GM23338 (cell line): ENCODE measurements at regions not wholly inside any gene's neighbourhood (a gene's known extent, or its start where the extent isn't known, plus 50 kb on each side); places are given as distances from the start of the nearest gene placed in this dataset.
"Not testable (repeated sequence)": the region's sequence is repeated elsewhere in the genome, so short reads cannot be mapped to it uniquely, and the experiment has no call there.

Experiments used
- ATAC-seq: fragments of 200-7000 bp; cut with Tn5 transposase; 3 replicates; pipeline ENCODE4 v1.9.1; 2020
- DNase-seq: peaks from one replicate; pipeline ENCODE4 v3.0.0-alpha.2; 2015; ENCODE audit warnings: low spot score
- H2AFZ ChIP-seq: fragments of 200-600 bp; sonication (generic); 2 replicates; pipeline ENCODE4 v1.8.0; 2016; ENCODE audit warnings: antibody characterized with exemption, mild to moderate bottlenecking, moderate library complexity
- H3F3A ChIP-seq: fragments of 200-600 bp; sonication (generic); replicated peaks from 2 replicates; pipeline ENCODE4 v1.8.0; 2017; ENCODE audit warnings: antibody characterized with exemption, mixed run types, low read depth
- H3K27ac ChIP-seq: fragments of 200-600 bp; sonication (generic); 2 replicates; pipeline ENCODE4 v1.6.1; 2016; ENCODE audit warnings: low read depth
- H3K27me3 ChIP-seq: fragments of 200-600 bp; sonication (generic); 2 replicates; pipeline ENCODE4 v1.8.0; 2016; ENCODE audit warnings: mild to moderate bottlenecking, mixed run types, moderate library complexity; ENCODE audit not compliant: insufficient read depth
- H3K36me3 ChIP-seq: fragments of 200-600 bp; sonication (generic); 2 replicates; pipeline ENCODE4 v1.8.0; 2016; ENCODE audit warnings: mild to moderate bottlenecking; ENCODE audit not compliant: insufficient read depth
- H3K4me1 ChIP-seq: fragments of 200-600 bp; sonication (generic); 2 replicates; pipeline ENCODE4 v1.8.0; 2016; ENCODE audit warnings: mild to moderate bottlenecking, moderate library complexity; ENCODE audit not compliant: insufficient read depth
- H3K4me2 ChIP-seq: fragments of 200-600 bp; sonication (generic); 2 replicates; pipeline ENCODE4 v1.7.1; 2017; ENCODE audit warnings: mixed run types
- H3K4me3 ChIP-seq: fragments of 200-600 bp; sonication (generic); 2 replicates; pipeline ENCODE4 v1.6.1; 2016; ENCODE audit warnings: mixed run types
- H3K79me2 ChIP-seq: fragments of 200-600 bp; sonication (generic); replicated peaks from 2 replicates; pipeline ENCODE4 v1.8.0; 2017; ENCODE audit warnings: mild to moderate bottlenecking; ENCODE audit not compliant: insufficient read depth
- H3K9me2 ChIP-seq: fragments of 200-600 bp; sonication (generic); 2 replicates; pipeline ENCODE4 v1.8.0; 2017; ENCODE audit not compliant: insufficient read depth
- H4K20me1 ChIP-seq: fragments of 200-600 bp; sonication (generic); replicated peaks from 2 replicates; pipeline ENCODE4 v1.8.0; 2017; ENCODE audit warnings: mild to moderate bottlenecking; ENCODE audit not compliant: insufficient read depth
- H3K27ac Mint-ChIP-seq: 2 replicates; pipeline ENCODE4 v1.8.0; 2020; ENCODE audit warnings: inconsistent platforms, mild to moderate bottlenecking, moderate library complexity, mixed read lengths
- H3K27me3 Mint-ChIP-seq: 3 replicates; pipeline ENCODE4 v1.8.0; 2022; ENCODE audit warnings: low read depth, mild to moderate bottlenecking, moderate library complexity, mixed read lengths, inconsistent platforms; ENCODE audit not compliant: insufficient read depth, poor library complexity
- H3K36me3 Mint-ChIP-seq: 3 replicates; pipeline ENCODE4 v1.8.0; 2021; ENCODE audit warnings: low read depth, mild to moderate bottlenecking, inconsistent platforms, moderate library complexity, mixed read lengths
- H3K4me1 Mint-ChIP-seq: 3 replicates; pipeline ENCODE4 v1.8.0; 2020; ENCODE audit warnings: mild to moderate bottlenecking, inconsistent platforms, mixed read lengths
- H3K4me3 Mint-ChIP-seq: 3 replicates; pipeline ENCODE4 v1.8.0; 2021; ENCODE audit warnings: moderate library complexity, mild to moderate bottlenecking, inconsistent platforms, mixed read lengths
- H3K9me3 Mint-ChIP-seq: 3 replicates; pipeline ENCODE4 v1.8.0; 2020; ENCODE audit warnings: moderate library complexity, mild to moderate bottlenecking, inconsistent platforms, mixed read lengths
- CREB1 ChIP-seq: fragments of 250-450 bp; sonication (Bioruptor Pico); IDR thresholded peaks from 2 replicates; pipeline ENCODE4 v1.5.0; 2020; ENCODE audit warnings: low read depth, mild to moderate bottlenecking, moderate library complexity
- POLR2AphosphoS5 ChIP-seq: IDR thresholded peaks from 2 replicates; pipeline ENCODE4 v1.6.1; 2016; ENCODE audit warnings: antibody characterized with exemption, low read depth
- TF ChIP-seq, protein P1 (sequence below): fragments of 250-450 bp; sonication (Bioruptor Pico); IDR thresholded peaks from 2 replicates; pipeline ENCODE4 v1.5.0; 2020; ENCODE audit warnings: mild to moderate bottlenecking, moderate library complexity

DNA sequence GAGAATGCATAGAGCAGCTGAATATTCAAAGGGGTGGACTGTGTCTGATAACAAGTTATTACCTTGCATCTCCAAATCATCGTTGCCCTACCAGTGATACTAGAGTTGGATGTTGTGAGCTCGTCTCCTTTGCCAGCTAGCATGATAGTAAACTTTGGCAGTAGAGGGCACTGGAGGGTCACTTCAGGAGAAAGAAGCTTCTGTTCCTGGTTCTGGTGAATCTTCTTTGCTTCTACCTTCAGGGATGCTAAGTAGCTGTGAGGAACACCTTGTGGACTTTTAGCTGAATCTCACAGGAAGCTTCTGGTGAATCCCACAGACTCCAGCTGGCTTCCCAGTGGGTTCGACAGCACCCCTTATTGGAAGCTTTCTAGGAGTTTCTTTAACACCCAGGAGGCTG, 626.6 kb upstream of the SGCD start (continued):
- TF ChIP-seq, protein P1, sequence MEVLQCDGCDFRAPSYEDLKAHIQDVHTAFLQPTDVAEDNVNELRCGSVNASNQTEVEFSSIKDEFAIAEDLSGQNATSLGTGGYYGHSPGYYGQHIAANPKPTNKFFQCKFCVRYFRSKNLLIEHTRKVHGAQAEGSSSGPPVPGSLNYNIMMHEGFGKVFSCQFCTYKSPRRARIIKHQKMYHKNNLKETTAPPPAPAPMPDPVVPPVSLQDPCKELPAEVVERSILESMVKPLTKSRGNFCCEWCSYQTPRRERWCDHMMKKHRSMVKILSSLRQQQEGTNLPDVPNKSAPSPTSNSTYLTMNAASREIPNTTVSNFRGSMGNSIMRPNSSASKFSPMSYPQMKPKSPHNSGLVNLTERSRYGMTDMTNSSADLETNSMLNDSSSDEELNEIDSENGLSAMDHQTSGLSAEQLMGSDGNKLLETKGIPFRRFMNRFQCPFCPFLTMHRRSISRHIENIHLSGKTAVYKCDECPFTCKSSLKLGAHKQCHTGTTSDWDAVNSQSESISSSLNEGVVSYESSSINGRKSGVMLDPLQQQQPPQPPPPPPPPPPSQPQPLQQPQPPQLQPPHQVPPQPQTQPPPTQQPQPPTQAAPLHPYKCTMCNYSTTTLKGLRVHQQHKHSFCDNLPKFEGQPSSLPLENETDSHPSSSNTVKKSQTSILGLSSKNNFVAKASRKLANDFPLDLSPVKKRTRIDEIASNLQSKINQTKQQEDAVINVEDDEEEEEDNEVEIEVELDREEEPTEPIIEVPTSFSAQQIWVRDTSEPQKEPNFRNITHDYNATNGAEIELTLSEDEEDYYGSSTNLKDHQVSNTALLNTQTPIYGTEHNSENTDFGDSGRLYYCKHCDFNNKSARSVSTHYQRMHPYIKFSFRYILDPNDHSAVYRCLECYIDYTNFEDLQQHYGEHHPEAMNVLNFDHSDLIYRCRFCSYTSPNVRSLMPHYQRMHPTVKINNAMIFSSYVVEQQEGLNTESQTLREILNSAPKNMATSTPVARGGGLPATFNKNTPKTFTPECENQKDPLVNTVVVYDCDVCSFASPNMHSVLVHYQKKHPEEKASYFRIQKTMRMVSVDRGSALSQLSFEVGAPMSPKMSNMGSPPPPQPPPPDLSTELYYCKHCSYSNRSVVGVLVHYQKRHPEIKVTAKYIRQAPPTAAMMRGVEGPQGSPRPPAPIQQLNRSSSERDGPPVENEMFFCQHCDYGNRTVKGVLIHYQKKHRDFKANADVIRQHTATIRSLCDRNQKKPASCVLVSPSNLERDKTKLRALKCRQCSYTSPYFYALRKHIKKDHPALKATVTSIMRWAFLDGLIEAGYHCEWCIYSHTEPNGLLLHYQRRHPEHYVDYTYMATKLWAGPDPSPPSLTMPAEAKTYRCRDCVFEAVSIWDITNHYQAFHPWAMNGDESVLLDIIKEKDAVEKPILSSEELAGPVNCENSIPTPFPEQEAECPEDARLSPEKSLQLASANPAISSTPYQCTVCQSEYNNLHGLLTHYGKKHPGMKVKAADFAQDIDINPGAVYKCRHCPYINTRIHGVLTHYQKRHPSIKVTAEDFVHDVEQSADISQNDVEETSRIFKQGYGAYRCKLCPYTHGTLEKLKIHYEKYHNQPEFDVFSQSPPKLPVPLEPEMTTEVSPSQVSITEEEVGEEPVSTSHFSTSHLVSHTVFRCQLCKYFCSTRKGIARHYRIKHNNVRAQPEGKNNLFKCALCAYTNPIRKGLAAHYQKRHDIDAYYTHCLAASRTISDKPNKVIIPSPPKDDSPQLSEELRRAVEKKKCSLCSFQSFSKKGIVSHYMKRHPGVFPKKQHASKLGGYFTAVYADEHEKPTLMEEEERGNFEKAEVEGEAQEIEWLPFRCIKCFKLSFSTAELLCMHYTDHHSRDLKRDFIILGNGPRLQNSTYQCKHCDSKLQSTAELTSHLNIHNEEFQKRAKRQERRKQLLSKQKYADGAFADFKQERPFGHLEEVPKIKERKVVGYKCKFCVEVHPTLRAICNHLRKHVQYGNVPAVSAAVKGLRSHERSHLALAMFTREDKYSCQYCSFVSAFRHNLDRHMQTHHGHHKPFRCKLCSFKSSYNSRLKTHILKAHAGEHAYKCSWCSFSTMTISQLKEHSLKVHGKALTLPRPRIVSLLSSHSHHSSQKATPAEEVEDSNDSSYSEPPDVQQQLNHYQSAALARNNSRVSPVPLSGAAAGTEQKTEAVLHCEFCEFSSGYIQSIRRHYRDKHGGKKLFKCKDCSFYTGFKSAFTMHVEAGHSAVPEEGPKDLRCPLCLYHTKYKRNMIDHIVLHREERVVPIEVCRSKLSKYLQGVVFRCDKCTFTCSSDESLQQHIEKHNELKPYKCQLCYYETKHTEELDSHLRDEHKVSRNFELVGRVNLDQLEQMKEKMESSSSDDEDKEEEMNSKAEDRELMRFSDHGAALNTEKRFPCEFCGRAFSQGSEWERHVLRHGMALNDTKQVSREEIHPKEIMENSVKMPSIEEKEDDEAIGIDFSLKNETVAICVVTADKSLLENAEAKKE (CRISPR knock-in tag): peak; percentile 73; the same call in 1 of the 2 replicates
- no peak for TF ChIP-seq CREB1 (CRISPR knock-in tag)

DNA sequence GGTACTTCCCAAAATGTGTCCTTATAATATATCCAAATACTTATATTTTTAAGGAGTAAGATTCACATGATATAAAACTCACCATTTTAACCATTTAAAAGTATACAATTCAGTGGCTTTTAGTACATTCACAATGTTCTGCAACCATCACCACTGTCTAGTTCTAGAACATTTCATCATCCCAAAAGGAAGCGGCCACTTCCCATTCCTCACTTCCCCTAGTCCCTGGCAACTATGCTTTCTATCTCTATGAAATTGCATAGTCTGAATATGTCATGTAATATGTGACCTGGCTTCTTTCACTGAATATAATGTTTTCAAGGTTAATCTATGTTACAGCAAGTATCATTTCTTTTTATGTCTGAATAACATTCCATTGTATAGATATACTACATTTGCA, 615.1 kb upstream of the SGCD start:
- Mint-ChIP-seq H3K9me3 (peaks cover 6% of the 10 kb centered on the region; the same call in 1 of the 3 replicates), H3K36me3 (no peaks in the 10 kb centered on the region), H3K4me1 (peaks cover 2% of the 10 kb centered on the region; the same call in 1 of the 3 replicates), H3K4me3 (no peak overlapping the region), H3K27me3 (no peaks in the 10 kb centered on the region), H3K27ac (no peak overlapping the region)
- no peaks in the 10 kb centered on the region for H4K20me1 ChIP-seq
- H3K36me3 ChIP-seq: no peaks in the 10 kb centered on the region
- no peaks in the 10 kb centered on the region for H3K27me3 ChIP-seq
- ATAC-seq: no peak
- H3K4me3 ChIP-seq: no peak overlapping the region
- no peaks in the 10 kb centered on the region for H3K4me1 ChIP-seq
- no peaks in the 10 kb centered on the region for H3K79me2 ChIP-seq
- H3F3A ChIP-seq: no peaks in the 10 kb centered on the region
- no peak overlapping the region for H2AFZ ChIP-seq
- no peak overlapping the region for H3K27ac ChIP-seq
- DNase-seq: no peak
- no peak for TF ChIP-seq POLR2AphosphoS5
- H3K4me2 ChIP-seq: no peak overlapping the region
- no peaks in the 10 kb centered on the region for H3K9me2 ChIP-seq

DNA sequence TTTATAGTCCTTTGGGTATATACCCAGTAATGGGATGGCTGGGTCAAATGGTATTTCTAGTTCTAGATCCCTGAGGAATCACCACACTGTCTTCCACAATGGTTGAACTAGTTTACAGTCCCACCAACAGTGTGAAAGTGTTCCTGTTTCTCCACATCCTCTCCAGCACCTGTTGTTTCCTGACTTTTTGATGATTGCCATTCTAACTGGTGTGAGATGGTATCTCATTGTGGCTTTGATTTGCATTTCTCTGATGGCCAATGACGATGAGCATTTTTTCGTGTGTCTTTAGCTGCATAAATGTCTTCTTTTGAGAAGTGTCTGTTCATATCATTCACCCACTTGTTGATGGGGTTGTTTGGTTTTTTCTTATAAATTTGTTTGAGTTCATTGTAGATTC, 612.5 kb upstream of the SGCD start:
- not testable (repeated sequence) for H3K4me1 Mint-ChIP-seq, H3K4me3 Mint-ChIP-seq, DNase-seq, H3K4me1 ChIP-seq, H3K27me3 Mint-ChIP-seq, H3K27me3 ChIP-seq, H3F3A ChIP-seq, H2AFZ ChIP-seq, H3K9me2 ChIP-seq, H4K20me1 ChIP-seq, H3K79me2 ChIP-seq, H3K36me3 Mint-ChIP-seq, H3K27ac ChIP-seq, H3K4me2 ChIP-seq, H3K9me3 Mint-ChIP-seq, ATAC-seq, H3K27ac Mint-ChIP-seq, H3K4me3 ChIP-seq, H3K36me3 ChIP-seq
